Mesothelial cell of epicardium (in vitro differentiated cells): ENCODE measurements at regions not wholly inside any gene's neighbourhood (a gene's known extent, or its start where the extent isn't known, plus 50 kb on each side); places are given as distances from the start of the nearest gene placed in this dataset.

Source experiments
- DNase-seq, 2 experiments: peaks; one replicate each; pipeline ENCODE4 v3.0.0; 2021; ENCODE audit warnings: low spot score in 2 of 2; ENCODE audit not compliant: unreplicated experiment in 2 of 2
- H3K27ac Mint-ChIP-seq: 2 replicates; pipeline ENCODE4 v1.8.0; 2021; ENCODE audit warnings: mixed read lengths
- H3K27me3 Mint-ChIP-seq: 2 replicates; pipeline ENCODE4 v1.8.0; 2021; ENCODE audit warnings: low read depth, mixed read lengths
- H3K36me3 Mint-ChIP-seq: 2 replicates; pipeline ENCODE4 v1.8.0; 2021; ENCODE audit warnings: mixed read lengths
- H3K4me1 Mint-ChIP-seq: 2 replicates; pipeline ENCODE4 v1.8.0; 2021; ENCODE audit warnings: mixed read lengths
- H3K4me3 Mint-ChIP-seq: 2 replicates; pipeline ENCODE4 v1.8.0; 2021; ENCODE audit warnings: mild to moderate bottlenecking, moderate library complexity, mixed read lengths
- H3K9me3 Mint-ChIP-seq: 2 replicates; pipeline ENCODE4 v1.8.0; 2021; ENCODE audit warnings: mixed read lengths
- TF ChIP-seq, protein P1 (sequence below): fragments of 200-600 bp; sonication (generic); IDR thresholded peaks from one replicate; pipeline ENCODE4 v1.5.0; 2021; ENCODE audit warnings: antibody characterized with exemption; ENCODE audit not compliant: unreplicated experiment

GRCh38 chr3:84637272-84637671 is 321.5 kb upstream of the CADM2 start:
- no peak for DNase-seq
- H3K27me3 Mint-ChIP-seq = no peaks in the 10 kb centered on the region
- no peaks in the 10 kb centered on the region for H3K36me3 Mint-ChIP-seq
- H3K27ac Mint-ChIP-seq = no peak overlapping the region
- H3K4me3 Mint-ChIP-seq = no peak overlapping the region
- no peaks in the 10 kb centered on the region for H3K4me1 Mint-ChIP-seq
- TF ChIP-seq, protein P1, sequence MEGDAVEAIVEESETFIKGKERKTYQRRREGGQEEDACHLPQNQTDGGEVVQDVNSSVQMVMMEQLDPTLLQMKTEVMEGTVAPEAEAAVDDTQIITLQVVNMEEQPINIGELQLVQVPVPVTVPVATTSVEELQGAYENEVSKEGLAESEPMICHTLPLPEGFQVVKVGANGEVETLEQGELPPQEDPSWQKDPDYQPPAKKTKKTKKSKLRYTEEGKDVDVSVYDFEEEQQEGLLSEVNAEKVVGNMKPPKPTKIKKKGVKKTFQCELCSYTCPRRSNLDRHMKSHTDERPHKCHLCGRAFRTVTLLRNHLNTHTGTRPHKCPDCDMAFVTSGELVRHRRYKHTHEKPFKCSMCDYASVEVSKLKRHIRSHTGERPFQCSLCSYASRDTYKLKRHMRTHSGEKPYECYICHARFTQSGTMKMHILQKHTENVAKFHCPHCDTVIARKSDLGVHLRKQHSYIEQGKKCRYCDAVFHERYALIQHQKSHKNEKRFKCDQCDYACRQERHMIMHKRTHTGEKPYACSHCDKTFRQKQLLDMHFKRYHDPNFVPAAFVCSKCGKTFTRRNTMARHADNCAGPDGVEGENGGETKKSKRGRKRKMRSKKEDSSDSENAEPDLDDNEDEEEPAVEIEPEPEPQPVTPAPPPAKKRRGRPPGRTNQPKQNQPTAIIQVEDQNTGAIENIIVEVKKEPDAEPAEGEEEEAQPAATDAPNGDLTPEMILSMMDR = no peak
- peaks cover 6% of the 10 kb centered on the region for H3K9me3 Mint-ChIP-seq

DNA sequence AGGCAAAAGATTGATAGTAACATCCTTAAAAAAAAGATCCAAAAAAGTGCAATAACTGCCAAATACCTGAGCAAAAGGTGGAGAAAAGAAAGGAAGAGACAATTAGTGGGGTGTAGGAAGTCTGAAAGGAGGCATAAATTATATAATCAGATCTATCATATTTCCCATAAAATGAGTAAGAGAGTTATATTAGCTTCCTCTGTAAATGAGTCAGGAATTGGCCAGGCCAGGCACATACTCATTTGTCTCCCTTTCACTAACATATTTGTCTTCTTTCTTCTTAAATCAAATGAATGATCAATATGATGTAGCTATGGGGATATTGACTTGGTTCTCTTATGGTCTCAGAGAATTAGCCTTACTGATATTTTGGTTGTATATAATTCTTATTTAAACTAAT is 292.3 kb upstream of the CADM2 start:
- no peak for DNase-seq
- Mint-ChIP-seq H3K4me3 (no peak overlapping the region), H3K27ac (no peak overlapping the region), H3K36me3 (no peaks in the 10 kb centered on the region), H3K4me1 (no peaks in the 10 kb centered on the region), H3K27me3 (peaks cover 2% of the 10 kb centered on the region), H3K9me3 (peaks cover 4% of the 10 kb centered on the region)
- TF ChIP-seq, protein P1 = no peak

DNA sequence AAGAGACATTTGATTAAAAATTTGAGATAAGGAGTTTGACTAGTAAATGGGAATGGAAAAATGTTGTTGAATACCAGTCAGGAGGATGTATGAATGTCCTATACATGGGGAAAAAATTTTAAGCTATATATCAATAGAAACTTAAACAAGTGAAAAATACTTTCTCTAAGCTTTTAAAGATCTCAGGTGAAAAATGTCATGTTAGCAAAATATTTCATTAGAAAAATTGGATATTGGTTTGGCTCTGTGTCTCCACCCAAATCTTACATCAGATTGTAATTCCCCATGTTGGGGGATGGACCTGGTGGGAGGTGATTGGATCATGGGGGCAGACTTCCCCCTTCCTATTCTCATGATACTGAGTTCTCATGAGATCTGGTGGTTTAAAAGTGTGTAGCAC is 279.6 kb upstream of the CADM2 start:
- no peak overlapping the region for H3K4me3 Mint-ChIP-seq

GRCh38 chr3:84680700-84681099 is 278.1 kb upstream of the CADM2 start:
- no peaks in the 10 kb centered on the region for H3K36me3 Mint-ChIP-seq
- H3K9me3 Mint-ChIP-seq = no peaks in the 10 kb centered on the region
- no peaks in the 10 kb centered on the region for H3K27me3 Mint-ChIP-seq

More for the DNA sequence above, 279.6 kb upstream of the CADM2 start:
- Mint-ChIP-seq H3K4me1 (no peaks in the 10 kb centered on the region), H3K9me3 (no peaks in the 10 kb centered on the region), H3K27ac (no peak overlapping the region), H3K27me3 (no peaks in the 10 kb centered on the region), H3K36me3 (no peaks in the 10 kb centered on the region)
- TF ChIP-seq, protein P1 = no peak
- no peak for DNase-seq

GRCh38 chr3:84683493-84683892 is 275.3 kb upstream of the CADM2 start:
- no peak for DNase-seq
- Mint-ChIP-seq H3K4me1 (no peaks in the 10 kb centered on the region), H3K27me3 (no peaks in the 10 kb centered on the region), H3K9me3 (no peaks in the 10 kb centered on the region), H3K27ac (no peak overlapping the region), H3K4me3 (no peak overlapping the region), H3K36me3 (no peaks in the 10 kb centered on the region)
- TF ChIP-seq, protein P1 = no peak

More at GRCh38 chr3:84680700-84681099, 278.1 kb upstream of the CADM2 start:
- TF ChIP-seq, protein P1 = no peak
- Mint-ChIP-seq H3K4me3 (no peak overlapping the region), H3K4me1 (no peaks in the 10 kb centered on the region), H3K27ac (no peak overlapping the region)
- DNase-seq = no peak

- no peaks in the 10 kb centered on the region for H3K9me3 Mint-ChIP-seq
Measured at GRCh38 chr3:84685467-84685866, 273.3 kb upstream of the CADM2 start.

More at GRCh38 chr3:84685467-84685866, 273.3 kb upstream of the CADM2 start:
- Mint-ChIP-seq H3K27me3 (no peaks in the 10 kb centered on the region), H3K27ac (no peak overlapping the region), H3K4me3 (no peak overlapping the region), H3K4me1 (no peaks in the 10 kb centered on the region), H3K36me3 (no peaks in the 10 kb centered on the region)
- TF ChIP-seq, protein P1 = no peak
- no peak for DNase-seq
